Ishikawa (cell line): ENCODE measurements at regions not wholly inside any gene's neighbourhood (a gene's known extent, or its start where the extent isn't known, plus 50 kb on each side); places are given as distances from the start of the nearest gene placed in this dataset.

Experiments used
- CEBPB ChIP-seq: IDR thresholded peaks from 2 replicates; pipeline ENCODE4 v1.6.1; 2012
- CREB1 ChIP-seq: IDR thresholded peaks from 2 replicates; pipeline ENCODE4 v1.6.1; 2012; ENCODE audit warnings: low read depth
- EGR1 ChIP-seq: IDR thresholded peaks from 2 replicates; pipeline ENCODE4 v1.6.1; 2012
- EP300 ChIP-seq: IDR thresholded peaks from 2 replicates; pipeline ENCODE4 v1.6.1; 2012; ENCODE audit warnings: borderline replicate concordance
- FOXM1 ChIP-seq: IDR thresholded peaks from 2 replicates; pipeline ENCODE4 v1.6.1; 2012; ENCODE audit warnings: low read depth, borderline replicate concordance
- NFIC ChIP-seq: IDR thresholded peaks from 2 replicates; pipeline ENCODE4 v1.6.1; 2012
- RAD21 ChIP-seq: IDR thresholded peaks from 2 replicates; pipeline ENCODE4 v1.6.1; 2012; ENCODE audit warnings: low read depth
- TAF1 ChIP-seq: IDR thresholded peaks from 2 replicates; pipeline ENCODE4 v1.6.1; 2012; ENCODE audit warnings: low read depth, mild to moderate bottlenecking
- YY1 ChIP-seq: IDR thresholded peaks from 2 replicates; pipeline ENCODE4 v1.6.1; 2012; ENCODE audit warnings: low read depth
- ZBTB7A ChIP-seq: IDR thresholded peaks from 2 replicates; pipeline ENCODE4 v1.6.1; 2012; ENCODE audit warnings: low read depth
- TF ChIP-seq, protein P1 (sequence below): IDR thresholded peaks from 2 replicates; pipeline ENCODE4 v1.6.1; 2012
- TF ChIP-seq, protein P2 (sequence below): IDR thresholded peaks from 2 replicates; pipeline ENCODE4 v1.6.1; 2012
- TF ChIP-seq, protein P3 (sequence below): IDR thresholded peaks from 2 replicates; pipeline ENCODE4 v1.6.1; 2012; ENCODE audit warnings: low read depth, mild to moderate bottlenecking

DNA sequence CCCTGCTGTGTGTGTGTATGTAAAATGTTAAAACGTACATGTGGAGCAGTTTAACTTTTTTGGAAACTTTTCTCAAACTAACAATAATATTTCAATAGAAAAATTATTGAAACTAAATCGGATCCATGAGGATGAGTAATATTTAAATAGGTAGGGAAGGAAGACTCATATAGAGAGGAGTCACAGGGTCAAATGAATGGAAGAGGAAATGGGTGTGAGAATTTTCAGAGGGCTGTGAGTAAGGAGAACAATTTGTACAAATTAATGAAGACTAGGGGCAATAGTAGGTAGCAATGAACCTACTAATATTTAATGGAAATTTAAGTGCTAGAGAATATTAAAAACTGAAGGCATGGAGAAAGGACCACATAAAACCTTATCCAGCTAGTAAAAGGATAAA, 290.7 kb upstream of the PCDH18 start:
- TF ChIP-seq RAD21 (no peak), YY1 (no peak), ZBTB7A (no peak), EP300 (no peak), CEBPB (no peak), EGR1 (no peak), NFIC (no peak), TAF1 (no peak), CREB1 (no peak), FOXM1 (no peak)
- TF ChIP-seq, protein P1, sequence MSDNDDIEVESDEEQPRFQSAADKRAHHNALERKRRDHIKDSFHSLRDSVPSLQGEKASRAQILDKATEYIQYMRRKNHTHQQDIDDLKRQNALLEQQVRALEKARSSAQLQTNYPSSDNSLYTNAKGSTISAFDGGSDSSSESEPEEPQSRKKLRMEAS: no peak
- TF ChIP-seq, protein P2, sequence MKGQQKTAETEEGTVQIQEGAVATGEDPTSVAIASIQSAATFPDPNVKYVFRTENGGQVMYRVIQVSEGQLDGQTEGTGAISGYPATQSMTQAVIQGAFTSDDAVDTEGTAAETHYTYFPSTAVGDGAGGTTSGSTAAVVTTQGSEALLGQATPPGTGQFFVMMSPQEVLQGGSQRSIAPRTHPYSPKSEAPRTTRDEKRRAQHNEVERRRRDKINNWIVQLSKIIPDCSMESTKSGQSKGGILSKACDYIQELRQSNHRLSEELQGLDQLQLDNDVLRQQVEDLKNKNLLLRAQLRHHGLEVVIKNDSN: no peak
- TF ChIP-seq, protein P3, sequence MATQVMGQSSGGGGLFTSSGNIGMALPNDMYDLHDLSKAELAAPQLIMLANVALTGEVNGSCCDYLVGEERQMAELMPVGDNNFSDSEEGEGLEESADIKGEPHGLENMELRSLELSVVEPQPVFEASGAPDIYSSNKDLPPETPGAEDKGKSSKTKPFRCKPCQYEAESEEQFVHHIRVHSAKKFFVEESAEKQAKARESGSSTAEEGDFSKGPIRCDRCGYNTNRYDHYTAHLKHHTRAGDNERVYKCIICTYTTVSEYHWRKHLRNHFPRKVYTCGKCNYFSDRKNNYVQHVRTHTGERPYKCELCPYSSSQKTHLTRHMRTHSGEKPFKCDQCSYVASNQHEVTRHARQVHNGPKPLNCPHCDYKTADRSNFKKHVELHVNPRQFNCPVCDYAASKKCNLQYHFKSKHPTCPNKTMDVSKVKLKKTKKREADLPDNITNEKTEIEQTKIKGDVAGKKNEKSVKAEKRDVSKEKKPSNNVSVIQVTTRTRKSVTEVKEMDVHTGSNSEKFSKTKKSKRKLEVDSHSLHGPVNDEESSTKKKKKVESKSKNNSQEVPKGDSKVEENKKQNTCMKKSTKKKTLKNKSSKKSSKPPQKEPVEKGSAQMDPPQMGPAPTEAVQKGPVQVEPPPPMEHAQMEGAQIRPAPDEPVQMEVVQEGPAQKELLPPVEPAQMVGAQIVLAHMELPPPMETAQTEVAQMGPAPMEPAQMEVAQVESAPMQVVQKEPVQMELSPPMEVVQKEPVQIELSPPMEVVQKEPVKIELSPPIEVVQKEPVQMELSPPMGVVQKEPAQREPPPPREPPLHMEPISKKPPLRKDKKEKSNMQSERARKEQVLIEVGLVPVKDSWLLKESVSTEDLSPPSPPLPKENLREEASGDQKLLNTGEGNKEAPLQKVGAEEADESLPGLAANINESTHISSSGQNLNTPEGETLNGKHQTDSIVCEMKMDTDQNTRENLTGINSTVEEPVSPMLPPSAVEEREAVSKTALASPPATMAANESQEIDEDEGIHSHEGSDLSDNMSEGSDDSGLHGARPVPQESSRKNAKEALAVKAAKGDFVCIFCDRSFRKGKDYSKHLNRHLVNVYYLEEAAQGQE: no peak
